Fibroblast of skin of right quadriceps (primary cell): ENCODE measurements at regions not wholly inside any gene's neighbourhood (a gene's known extent, or its start where the extent isn't known, plus 50 kb on each side); places are given as distances from the start of the nearest gene placed in this dataset.
"Not testable (repeated sequence)": the region's sequence is repeated elsewhere in the genome, so short reads cannot be mapped to it uniquely, and the experiment has no call there.

ENCODE experiments used
- DNase-seq: peaks from one replicate; pipeline ENCODE4 v3.0.0-alpha.2; 2013

DNA sequence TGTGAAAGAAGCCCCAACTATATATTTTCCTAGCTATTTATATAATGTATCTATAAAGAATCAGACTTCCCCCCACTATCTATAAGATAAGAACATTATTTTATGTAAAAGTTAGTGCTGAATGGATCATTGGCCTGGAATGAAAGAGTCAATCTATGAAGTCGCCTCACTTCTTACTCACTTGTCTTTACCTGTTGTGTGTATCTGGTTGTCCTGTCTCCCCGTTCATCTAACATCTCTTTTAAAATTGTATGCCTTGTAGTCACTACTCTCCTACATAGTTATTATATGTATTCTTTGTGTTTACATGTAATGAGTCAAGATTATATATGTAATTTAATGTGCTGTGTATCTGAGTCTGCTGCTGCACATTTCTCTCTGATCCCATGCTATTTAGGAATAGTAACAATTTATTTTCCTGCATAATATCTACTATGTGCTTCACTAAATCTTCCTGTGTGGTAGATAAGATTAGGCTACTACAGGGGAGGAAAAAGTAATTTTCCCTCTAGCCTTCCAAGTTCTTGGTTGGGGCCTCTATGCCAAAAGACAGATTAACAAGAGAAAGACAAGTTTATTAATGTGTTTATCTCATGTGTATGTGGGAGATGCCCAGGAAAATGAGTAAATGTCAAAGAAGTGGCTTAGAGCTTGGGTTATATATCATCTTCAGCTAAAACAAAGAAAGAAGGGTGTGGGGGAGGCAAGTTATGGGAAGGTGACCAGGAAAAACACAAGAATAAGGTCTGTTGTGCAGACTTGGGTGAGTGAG lies 77.6 kb upstream of the FRMPD4 start:
- DNase-seq: no peak

DNA sequence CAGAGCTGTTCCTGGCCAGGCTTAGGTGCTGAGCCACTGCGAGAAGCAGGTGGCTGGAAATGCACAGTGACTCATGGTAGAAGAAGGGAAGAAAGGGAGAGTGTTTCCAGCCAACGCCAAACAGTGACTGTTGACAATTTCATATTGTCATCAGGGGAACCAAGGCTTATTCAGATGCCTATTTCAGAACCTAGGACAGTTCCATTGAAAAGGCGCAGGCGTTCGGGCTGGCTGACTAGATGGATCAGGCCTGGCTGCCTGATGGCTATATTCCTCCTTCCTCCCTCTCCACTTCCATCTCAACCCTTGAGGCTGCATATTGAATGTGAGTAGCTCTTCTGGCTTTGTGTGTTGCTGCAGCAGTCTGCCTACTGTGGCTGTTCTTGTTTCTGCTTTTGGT lies 73.0 kb upstream of the FRMPD4 start:
- DNase-seq: peak; percentile 19

DNA sequence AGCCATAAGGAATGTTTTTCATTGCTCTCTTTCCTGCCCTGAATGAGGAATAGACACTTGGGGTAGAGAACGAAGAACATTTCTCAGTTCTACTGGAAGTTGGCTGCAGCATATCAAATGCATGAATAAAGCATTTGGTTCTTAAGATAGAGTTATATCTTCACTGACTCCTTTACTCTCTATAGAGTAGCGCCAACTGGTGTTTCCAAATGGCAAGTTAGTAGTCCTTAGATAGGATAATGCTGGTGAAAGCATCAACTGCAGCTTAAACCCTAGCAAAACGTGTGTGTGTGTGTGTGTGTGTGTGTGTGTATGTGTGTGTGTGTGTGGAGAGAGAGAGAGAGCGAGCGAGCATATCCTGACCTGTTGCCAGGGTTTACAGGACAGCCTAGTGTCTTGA lies 62.2 kb upstream of the FRMPD4 start:
- no peak for DNase-seq

DNA sequence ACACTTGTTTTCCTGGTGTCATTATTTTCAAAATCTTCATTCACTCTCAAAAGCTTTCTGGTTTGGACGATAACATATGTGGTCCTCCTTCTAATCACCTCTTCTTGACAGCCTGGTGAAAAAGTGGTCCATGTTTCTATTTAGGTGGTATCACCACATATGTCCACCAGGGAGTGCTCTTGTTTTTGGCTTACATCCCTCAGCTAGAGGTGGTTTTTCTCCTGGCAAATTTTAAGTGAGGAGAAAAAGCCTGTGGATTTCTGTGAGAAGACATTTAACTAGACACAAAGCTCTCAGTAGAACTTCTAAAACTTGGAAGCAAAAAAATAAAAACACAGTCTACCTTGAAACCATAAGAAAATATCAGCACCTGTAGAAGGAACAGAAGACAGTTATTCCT lies 58.0 kb upstream of the FRMPD4 start:
- DNase-seq: peak; percentile 21

DNA sequence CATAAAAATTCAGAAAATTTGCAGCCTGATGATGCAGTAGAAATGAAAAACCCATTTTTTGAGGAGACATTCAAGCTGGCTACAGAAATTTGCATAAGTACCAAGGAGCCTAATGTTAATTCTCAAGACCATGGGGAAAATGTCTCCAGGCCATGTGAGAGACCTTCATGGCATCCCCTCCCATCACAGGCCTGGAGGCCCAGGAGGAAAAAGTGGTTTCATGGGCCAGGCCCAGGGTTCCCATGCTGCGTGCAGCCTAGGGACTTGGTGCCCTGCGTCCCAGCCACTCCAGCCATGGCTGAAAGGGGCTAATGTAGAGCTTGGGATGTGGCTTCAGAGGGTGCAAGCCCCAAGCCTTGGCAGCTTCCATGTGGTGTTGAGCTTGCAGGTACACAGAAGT lies 55.3 kb upstream of the FRMPD4 start:
- DNase-seq: not testable (repeated sequence)
